ENCODE measurements at regions not wholly inside any gene's neighbourhood (a gene's known extent, or its start where the extent isn't known, plus 50 kb on each side); places are given as distances from the start of the nearest gene placed in this dataset.

DNA sequence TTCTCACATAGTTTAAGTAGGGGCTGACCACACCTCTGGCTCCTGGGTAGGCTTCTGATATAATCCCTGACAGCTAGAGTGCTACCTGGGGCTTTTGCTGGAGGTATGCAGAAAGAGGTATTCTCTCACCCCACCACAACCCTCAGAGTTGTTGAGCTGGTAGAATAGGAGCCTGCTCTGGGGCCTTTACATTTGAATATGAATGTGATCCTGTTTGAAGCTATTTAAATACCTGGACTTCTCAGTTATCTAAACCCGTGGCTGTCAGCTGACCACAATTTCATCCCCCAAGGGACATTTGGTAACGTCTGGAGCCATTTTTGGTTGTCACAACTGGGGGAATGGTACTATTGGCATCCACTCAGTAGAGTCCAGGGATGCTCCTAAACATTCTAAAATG lies 669.1 kb downstream of the SATB2 start:
- TF ChIP-seq FOXM1 (IDR thresholded peaks at IDR 0.05; ENCODE audit: borderline replicate concordance, low read depth): no peak
- no peak for TF ChIP-seq NFIC (IDR thresholded peaks at IDR 0.05)
- no peak for TF ChIP-seq ZBTB7A (IDR thresholded peaks at IDR 0.05; ENCODE audit: low read depth)

DNA sequence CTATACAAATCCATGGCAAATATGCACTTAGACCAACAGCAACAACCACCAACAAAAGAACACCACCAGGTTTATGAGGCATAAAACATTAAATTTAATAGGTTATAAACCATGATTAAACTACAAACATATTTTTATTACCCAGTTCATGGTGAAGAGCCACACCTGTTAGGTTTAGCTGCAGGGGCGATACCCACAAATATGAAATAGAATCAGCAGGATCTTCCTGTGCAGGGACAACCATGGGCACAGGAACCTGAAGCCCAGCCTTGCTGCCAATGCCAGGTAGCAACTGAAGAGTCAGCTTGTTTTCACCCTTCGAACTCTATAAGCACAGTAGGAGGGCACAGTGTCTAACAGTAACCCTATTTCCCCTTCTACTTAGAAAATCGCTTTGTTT lies 675.0 kb downstream of the SATB2 start:
- no peak for TF ChIP-seq RAD21 (IDR thresholded peaks at IDR 0.05; ENCODE audit: low read depth)
- no peak for TF ChIP-seq YY1 (IDR thresholded peaks at IDR 0.05; ENCODE audit: low read depth)

DNA sequence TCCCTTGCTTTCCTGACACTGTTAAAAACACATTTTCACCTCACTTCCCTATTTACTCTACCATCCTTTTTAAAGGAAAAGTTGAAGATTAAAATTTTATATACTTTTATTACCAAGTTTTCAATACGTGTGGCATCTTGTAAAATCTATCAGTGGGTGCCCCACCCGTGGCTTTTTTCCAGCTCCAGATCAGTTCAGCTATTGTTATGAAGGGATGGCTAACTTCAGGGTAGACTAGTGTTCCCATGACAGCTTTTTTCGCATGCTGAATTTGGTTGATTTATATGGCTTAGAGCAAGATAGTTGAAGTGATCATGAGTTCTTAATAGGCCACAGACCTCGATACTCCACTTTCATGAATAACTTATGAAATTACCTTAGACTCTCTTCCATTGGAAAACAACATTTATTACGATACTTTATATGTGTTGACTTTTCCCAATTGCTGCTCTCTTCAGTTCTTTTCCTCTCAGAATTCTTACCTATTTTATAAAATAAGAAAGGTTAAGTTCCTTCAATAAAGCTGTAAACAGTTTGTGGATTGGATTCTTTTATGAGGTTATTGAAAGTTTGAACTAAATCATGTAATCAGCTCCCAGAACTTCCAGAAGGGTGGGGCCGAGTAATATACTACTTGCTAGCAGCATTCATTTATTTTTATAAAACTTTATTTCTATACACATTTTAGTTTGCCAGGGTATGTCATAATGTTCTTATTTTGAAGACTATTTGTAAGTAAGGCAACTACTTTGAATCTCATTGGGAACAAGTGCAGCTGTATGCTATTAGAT lies 680.9 kb downstream of the SATB2 start:
- TF ChIP-seq TCF12 (IDR thresholded peaks at IDR 0.05; ENCODE audit: low read depth) (no peak), ZBTB7A (IDR thresholded peaks at IDR 0.05; ENCODE audit: low read depth) (no peak), CEBPB (IDR thresholded peaks at IDR 0.05) (no peak), EGR1 (IDR thresholded peaks at IDR 0.05) (no peak), EP300 (IDR thresholded peaks at IDR 0.05; ENCODE audit: borderline replicate concordance) (no peak), YY1 (IDR thresholded peaks at IDR 0.05; ENCODE audit: low read depth) (no peak), TAF1 (IDR thresholded peaks at IDR 0.05; ENCODE audit: low read depth) (no peak), NFIC (IDR thresholded peaks at IDR 0.05) (no peak), TEAD4 (IDR thresholded peaks at IDR 0.05) (no peak), MAX (IDR thresholded peaks at IDR 0.05) (no peak), USF1 (IDR thresholded peaks at IDR 0.05) (no peak), CREB1 (IDR thresholded peaks at IDR 0.05; ENCODE audit: low read depth) (no peak), RAD21 (IDR thresholded peaks at IDR 0.05; ENCODE audit: low read depth) (no peak), FOXM1 (IDR thresholded peaks at IDR 0.05; ENCODE audit: borderline replicate concordance, low read depth) (no peak)
- TF ChIP-seq, protein P1, sequence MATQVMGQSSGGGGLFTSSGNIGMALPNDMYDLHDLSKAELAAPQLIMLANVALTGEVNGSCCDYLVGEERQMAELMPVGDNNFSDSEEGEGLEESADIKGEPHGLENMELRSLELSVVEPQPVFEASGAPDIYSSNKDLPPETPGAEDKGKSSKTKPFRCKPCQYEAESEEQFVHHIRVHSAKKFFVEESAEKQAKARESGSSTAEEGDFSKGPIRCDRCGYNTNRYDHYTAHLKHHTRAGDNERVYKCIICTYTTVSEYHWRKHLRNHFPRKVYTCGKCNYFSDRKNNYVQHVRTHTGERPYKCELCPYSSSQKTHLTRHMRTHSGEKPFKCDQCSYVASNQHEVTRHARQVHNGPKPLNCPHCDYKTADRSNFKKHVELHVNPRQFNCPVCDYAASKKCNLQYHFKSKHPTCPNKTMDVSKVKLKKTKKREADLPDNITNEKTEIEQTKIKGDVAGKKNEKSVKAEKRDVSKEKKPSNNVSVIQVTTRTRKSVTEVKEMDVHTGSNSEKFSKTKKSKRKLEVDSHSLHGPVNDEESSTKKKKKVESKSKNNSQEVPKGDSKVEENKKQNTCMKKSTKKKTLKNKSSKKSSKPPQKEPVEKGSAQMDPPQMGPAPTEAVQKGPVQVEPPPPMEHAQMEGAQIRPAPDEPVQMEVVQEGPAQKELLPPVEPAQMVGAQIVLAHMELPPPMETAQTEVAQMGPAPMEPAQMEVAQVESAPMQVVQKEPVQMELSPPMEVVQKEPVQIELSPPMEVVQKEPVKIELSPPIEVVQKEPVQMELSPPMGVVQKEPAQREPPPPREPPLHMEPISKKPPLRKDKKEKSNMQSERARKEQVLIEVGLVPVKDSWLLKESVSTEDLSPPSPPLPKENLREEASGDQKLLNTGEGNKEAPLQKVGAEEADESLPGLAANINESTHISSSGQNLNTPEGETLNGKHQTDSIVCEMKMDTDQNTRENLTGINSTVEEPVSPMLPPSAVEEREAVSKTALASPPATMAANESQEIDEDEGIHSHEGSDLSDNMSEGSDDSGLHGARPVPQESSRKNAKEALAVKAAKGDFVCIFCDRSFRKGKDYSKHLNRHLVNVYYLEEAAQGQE (IDR thresholded peaks at IDR 0.05; ENCODE audit: low read depth): no peak

GRCh38 chr2:198775737-198776136 lies 682.0 kb downstream of the SATB2 start:
- TF ChIP-seq EP300 (IDR thresholded peaks at IDR 0.05; ENCODE audit: borderline replicate concordance) (no peak), CREB1 (IDR thresholded peaks at IDR 0.05; ENCODE audit: low read depth) (no peak), YY1 (IDR thresholded peaks at IDR 0.05; ENCODE audit: low read depth) (no peak), TAF1 (IDR thresholded peaks at IDR 0.05; ENCODE audit: low read depth) (no peak), EGR1 (IDR thresholded peaks at IDR 0.05) (no peak), MAX (IDR thresholded peaks at IDR 0.05) (no peak), USF1 (IDR thresholded peaks at IDR 0.05) (no peak), TEAD4 (IDR thresholded peaks at IDR 0.05) (no peak), NFIC (IDR thresholded peaks at IDR 0.05) (no peak), CEBPB (IDR thresholded peaks at IDR 0.05) (no peak), TCF12 (IDR thresholded peaks at IDR 0.05; ENCODE audit: low read depth) (no peak), FOXM1 (IDR thresholded peaks at IDR 0.05; ENCODE audit: borderline replicate concordance, low read depth) (no peak), ZBTB7A (IDR thresholded peaks at IDR 0.05; ENCODE audit: low read depth) (no peak), RAD21 (IDR thresholded peaks at IDR 0.05; ENCODE audit: low read depth) (no peak)
- TF ChIP-seq, protein P1 (IDR thresholded peaks at IDR 0.05; ENCODE audit: low read depth): no peak

GRCh38 chr2:198774576-198774975 lies 683.2 kb downstream of the SATB2 start:
- no peak for TF ChIP-seq TEAD4 (IDR thresholded peaks at IDR 0.05)
- TF ChIP-seq TAF1 (IDR thresholded peaks at IDR 0.05; ENCODE audit: low read depth): no peak
- no peak for TF ChIP-seq YY1 (IDR thresholded peaks at IDR 0.05; ENCODE audit: low read depth)
- no peak for TF ChIP-seq TCF12 (IDR thresholded peaks at IDR 0.05; ENCODE audit: low read depth)
- TF ChIP-seq FOXM1 (IDR thresholded peaks at IDR 0.05; ENCODE audit: borderline replicate concordance, low read depth): no peak
- TF ChIP-seq MAX (IDR thresholded peaks at IDR 0.05): no peak
- no peak for TF ChIP-seq CEBPB (IDR thresholded peaks at IDR 0.05)
- TF ChIP-seq EP300 (IDR thresholded peaks at IDR 0.05; ENCODE audit: borderline replicate concordance): no peak
- no peak for TF ChIP-seq NFIC (IDR thresholded peaks at IDR 0.05)

DNA sequence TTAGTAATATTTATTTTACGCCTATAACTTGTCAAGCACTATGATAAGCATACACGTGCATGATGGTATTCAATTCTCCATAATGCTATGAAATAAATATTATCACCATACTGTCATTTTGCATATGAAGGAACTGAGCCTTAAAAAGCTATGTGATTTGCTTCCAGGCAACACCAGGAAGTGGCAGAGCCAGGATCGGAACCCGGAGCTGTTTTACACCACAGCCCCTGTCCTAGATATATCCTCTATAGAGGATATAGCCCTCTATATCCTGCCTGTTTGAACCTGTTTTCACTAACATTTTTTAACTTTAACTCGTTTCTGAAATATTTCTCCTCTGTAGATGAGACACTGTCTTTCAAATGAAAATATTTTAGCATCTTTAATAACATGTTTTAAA lies 690.0 kb downstream of the SATB2 start:
- TF ChIP-seq CEBPB (IDR thresholded peaks at IDR 0.05) (no peak), EGR1 (IDR thresholded peaks at IDR 0.05) (no peak), NFIC (IDR thresholded peaks at IDR 0.05) (no peak), CREB1 (IDR thresholded peaks at IDR 0.05; ENCODE audit: low read depth) (no peak), TAF1 (IDR thresholded peaks at IDR 0.05; ENCODE audit: low read depth) (no peak), USF1 (IDR thresholded peaks at IDR 0.05) (no peak), TCF12 (IDR thresholded peaks at IDR 0.05; ENCODE audit: low read depth) (no peak), YY1 (IDR thresholded peaks at IDR 0.05; ENCODE audit: low read depth) (no peak), ZBTB7A (IDR thresholded peaks at IDR 0.05; ENCODE audit: low read depth) (no peak), TEAD4 (IDR thresholded peaks at IDR 0.05) (no peak), MAX (IDR thresholded peaks at IDR 0.05) (no peak), EP300 (IDR thresholded peaks at IDR 0.05; ENCODE audit: borderline replicate concordance) (no peak), RAD21 (IDR thresholded peaks at IDR 0.05; ENCODE audit: low read depth) (no peak)
- TF ChIP-seq, protein P1 (IDR thresholded peaks at IDR 0.05; ENCODE audit: low read depth): no peak

All from Ishikawa (cell line).